WERI-Rb-1 (cell line): ENCODE measurements at regions not wholly inside any gene's neighbourhood (a gene's known extent, or its start where the extent isn't known, plus 50 kb on each side); places are given as distances from the start of the nearest gene placed in this dataset.

ENCODE experiments used
- DNase-seq: peaks from one replicate; pipeline ENCODE4 v3.0.0-alpha.2; 2020
- H3K27ac ChIP-seq: fragments of 250-450 bp; sonication (Bioruptor Pico); 2 replicates; pipeline ENCODE4 v1.5.1; 2020; ENCODE audit warnings: mild to moderate bottlenecking, moderate library complexity
- H3K27me3 ChIP-seq: fragments of 250-450 bp; sonication (Bioruptor Pico); 2 replicates; pipeline ENCODE4 v1.5.1; 2021; ENCODE audit warnings: mild to moderate bottlenecking, low read depth, moderate library complexity; ENCODE audit not compliant: insufficient read depth, severe bottlenecking
- H3K36me3 ChIP-seq: fragments of 250-450 bp; sonication (Bioruptor Pico); 2 replicates; pipeline ENCODE4 v1.5.1; 2020; ENCODE audit warnings: mild to moderate bottlenecking, moderate library complexity
- H3K4me3 ChIP-seq: 2 replicates; pipeline ENCODE4 v1.5.1; 2011; ENCODE audit warnings: low read depth, mild to moderate bottlenecking, control low read depth, low read length
- H3K9me3 ChIP-seq: fragments of 250-450 bp; sonication (Bioruptor Pico); 2 replicates; pipeline ENCODE4 v1.5.1; 2021; ENCODE audit warnings: mild to moderate bottlenecking, moderate library complexity; ENCODE audit not compliant: severe bottlenecking
- TF ChIP-seq, protein P1 (sequence below): IDR thresholded peaks from 2 replicates; pipeline ENCODE4 v1.5.1; 2011; ENCODE audit warnings: low read depth, mild to moderate bottlenecking, control low read depth, inconsistent platforms, low read length

DNA sequence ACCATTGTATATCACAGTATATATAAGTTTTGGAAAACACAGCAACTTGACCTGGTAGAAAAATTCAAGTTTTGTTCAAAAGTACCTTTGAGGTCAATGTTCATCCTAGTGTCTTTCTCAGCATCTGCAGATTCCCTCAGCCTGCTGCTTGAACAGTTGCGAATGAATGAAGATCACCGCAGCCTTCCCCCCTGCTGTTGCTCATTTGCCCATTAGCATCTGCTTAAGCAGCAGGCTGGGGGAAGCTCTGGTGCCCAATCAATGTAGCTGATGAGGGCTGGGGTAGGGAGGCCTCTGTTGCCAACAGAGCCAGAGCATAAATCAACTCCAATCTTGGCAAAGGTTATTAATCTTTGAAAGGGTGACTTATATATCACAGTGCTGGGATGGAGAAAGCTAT, 586.5 kb upstream of the PTPRD start:
- TF ChIP-seq, protein P1, sequence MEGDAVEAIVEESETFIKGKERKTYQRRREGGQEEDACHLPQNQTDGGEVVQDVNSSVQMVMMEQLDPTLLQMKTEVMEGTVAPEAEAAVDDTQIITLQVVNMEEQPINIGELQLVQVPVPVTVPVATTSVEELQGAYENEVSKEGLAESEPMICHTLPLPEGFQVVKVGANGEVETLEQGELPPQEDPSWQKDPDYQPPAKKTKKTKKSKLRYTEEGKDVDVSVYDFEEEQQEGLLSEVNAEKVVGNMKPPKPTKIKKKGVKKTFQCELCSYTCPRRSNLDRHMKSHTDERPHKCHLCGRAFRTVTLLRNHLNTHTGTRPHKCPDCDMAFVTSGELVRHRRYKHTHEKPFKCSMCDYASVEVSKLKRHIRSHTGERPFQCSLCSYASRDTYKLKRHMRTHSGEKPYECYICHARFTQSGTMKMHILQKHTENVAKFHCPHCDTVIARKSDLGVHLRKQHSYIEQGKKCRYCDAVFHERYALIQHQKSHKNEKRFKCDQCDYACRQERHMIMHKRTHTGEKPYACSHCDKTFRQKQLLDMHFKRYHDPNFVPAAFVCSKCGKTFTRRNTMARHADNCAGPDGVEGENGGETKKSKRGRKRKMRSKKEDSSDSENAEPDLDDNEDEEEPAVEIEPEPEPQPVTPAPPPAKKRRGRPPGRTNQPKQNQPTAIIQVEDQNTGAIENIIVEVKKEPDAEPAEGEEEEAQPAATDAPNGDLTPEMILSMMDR = no peak
- no peaks in the 10 kb centered on the region for H3K9me3 ChIP-seq
- H3K27me3 ChIP-seq = no peaks in the 10 kb centered on the region
- H3K4me3 ChIP-seq = no peak overlapping the region
- DNase-seq = no peak
- H3K36me3 ChIP-seq = no peaks in the 10 kb centered on the region
- no peak overlapping the region for H3K27ac ChIP-seq

DNA sequence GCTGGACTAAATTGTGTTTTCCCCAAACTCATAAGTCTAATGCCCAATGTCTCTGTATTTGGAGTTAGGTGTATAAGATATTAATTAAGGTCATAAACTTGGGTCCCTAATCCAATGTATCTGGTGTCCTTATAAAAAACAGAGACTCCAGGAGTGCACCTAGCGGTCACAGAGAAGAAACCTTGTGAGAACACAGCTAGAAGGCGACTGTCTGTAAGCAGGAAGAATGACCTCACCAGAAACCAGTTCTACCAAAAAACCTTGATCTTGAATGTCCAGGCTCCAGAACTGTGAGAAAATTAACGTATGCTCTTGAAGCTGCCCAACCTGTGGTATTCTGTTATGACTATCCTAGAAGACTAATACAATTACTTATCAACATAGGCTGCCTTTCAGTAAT, 591.7 kb upstream of the PTPRD start:
- DNase-seq = no peak
- H3K9me3 ChIP-seq = no peaks in the 10 kb centered on the region

DNA sequence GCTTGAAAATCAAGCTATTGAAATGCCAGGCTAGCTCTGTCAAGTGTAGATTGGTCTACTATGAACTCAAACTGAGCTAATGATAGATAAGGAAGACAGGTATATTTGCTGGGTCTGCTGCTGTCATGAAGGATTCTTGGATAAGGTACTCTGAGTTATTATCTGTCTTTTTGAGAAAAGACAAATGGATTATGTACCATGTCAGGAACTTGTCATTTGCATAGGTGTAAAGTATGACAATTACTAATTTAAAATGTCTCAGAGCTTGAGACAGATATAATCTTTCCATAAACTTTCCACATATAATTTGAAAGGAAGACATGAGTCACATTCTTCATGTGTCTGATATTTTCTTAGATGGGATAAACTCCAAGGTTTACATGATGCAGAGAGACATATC, 594.1 kb upstream of the PTPRD start:
- Histone ChIP-seq H3K27me3 (no peaks in the 10 kb centered on the region), H3K36me3 (no peaks in the 10 kb centered on the region), H3K4me3 (no peak overlapping the region), H3K27ac (no peak overlapping the region), H3K9me3 (no peaks in the 10 kb centered on the region)
- no peak for DNase-seq
- TF ChIP-seq, protein P1 = no peak

More for the DNA sequence above, 591.7 kb upstream of the PTPRD start:
- H3K36me3 ChIP-seq = no peaks in the 10 kb centered on the region
- TF ChIP-seq, protein P1 = no peak
- H3K27ac ChIP-seq = no peak overlapping the region
- no peaks in the 10 kb centered on the region for H3K27me3 ChIP-seq
- no peak overlapping the region for H3K4me3 ChIP-seq

DNA sequence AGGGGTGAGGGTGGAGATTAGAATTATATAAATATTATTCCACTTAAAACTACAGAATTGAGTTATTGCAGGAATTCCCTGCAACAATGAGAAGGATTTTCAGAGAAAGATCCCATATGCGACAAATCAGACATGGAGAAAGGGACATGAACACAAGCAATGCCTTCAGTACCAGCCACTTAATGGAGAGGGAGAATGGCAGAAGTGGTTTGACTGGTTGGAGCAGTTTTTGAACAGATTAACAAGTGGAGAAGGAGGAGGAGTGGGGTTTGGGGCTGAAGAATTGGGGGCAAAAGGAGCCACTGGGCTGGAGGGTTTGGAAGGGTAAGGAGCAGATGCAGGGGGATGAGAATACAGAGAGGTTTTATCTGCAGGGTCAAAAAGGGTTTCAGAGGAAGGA, 620.9 kb upstream of the PTPRD start:
- H3K36me3 ChIP-seq = no peaks in the 10 kb centered on the region
- no peaks in the 10 kb centered on the region for H3K9me3 ChIP-seq
- no peak overlapping the region for H3K4me3 ChIP-seq
- no peak for DNase-seq
- no peak overlapping the region for H3K27ac ChIP-seq
- TF ChIP-seq, protein P1 = no peak
- H3K27me3 ChIP-seq = no peaks in the 10 kb centered on the region

DNA sequence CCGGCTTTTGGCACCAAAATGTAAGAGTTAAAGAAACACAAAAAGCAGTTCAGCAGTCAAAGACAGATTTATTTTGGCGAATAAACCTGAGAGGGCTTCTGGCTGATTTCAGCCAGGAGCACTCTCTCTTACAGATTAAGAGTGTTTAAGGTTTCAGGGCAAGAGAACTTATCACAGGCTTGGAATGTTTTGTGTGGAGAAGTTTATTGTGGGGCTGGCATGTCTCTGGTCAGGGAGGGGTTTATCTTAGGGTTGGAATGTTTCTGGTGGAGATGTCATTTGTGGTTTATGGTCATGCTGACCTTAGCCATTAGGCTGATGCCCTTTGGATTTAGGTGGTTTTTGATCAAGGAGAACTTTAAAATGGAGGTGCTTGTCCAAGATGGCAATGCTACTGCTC, 622.3 kb upstream of the PTPRD start:
- no peaks in the 10 kb centered on the region for H3K9me3 ChIP-seq
- TF ChIP-seq, protein P1 = no peak

DNA sequence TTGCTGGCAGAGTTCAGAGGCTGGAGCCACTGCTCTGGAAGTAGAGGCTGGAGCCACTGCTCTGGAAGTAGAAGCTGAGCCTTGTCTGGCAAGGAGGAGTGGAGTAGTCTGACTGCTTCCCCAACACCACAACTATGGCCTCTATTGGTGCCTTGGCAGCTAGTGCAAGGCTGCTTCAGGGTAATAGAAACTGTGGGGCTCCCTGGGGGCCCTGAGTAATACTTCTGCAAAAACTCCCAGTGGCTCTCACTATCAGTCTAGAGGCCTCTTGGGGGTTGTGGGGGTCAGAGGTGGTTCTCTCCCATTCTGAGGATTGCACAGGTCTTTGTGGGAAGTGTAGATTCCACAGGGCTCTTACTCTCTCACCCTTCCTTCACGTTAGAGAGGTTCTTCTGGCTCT, 629.0 kb upstream of the PTPRD start:
- no peaks in the 10 kb centered on the region for H3K27me3 ChIP-seq
- no peak for DNase-seq
- no peak overlapping the region for H3K27ac ChIP-seq
- H3K9me3 ChIP-seq = no peaks in the 10 kb centered on the region
- no peak overlapping the region for H3K4me3 ChIP-seq
- TF ChIP-seq, protein P1 = no peak
- H3K36me3 ChIP-seq = no peaks in the 10 kb centered on the region

More for the DNA sequence above, 622.3 kb upstream of the PTPRD start:
- DNase-seq = no peak
- Histone ChIP-seq H3K27ac (no peak overlapping the region), H3K4me3 (no peak overlapping the region), H3K27me3 (no peaks in the 10 kb centered on the region), H3K36me3 (no peaks in the 10 kb centered on the region)
